HCT116 (cell line): ENCODE measurements at regions not wholly inside any gene's neighbourhood (a gene's known extent, or its start where the extent isn't known, plus 50 kb on each side); places are given as distances from the start of the nearest gene placed in this dataset.

Experiments used
- ATAC-seq: fragments of 200-7000 bp; cut with Tn5 transposase; 2 replicates; pipeline ENCODE4 v1.9.1; 2020; ENCODE audit warnings: mild to moderate bottlenecking, moderate library complexity
- BruUV-seq: library from RNA; stranded (reverse); fragments of 400-500 nt; replicated peaks from 2 replicates; lab custom pipeline; 2021; lab: Mats Ljungman, UMichigan
- CTCF ChIA-PET: fragments of 300-600 bp; sonication (Branson Sonifier 250); formaldehyde crosslinking; loops from one replicate; lab custom pipeline; 2021; ENCODE audit warnings: antibody characterized with exemption; lab: Charles Lee
- POLR2A ChIA-PET: fragments of 300-600, 350-600 bp; sonication (Branson Sonifier 250); formaldehyde crosslinking; loops from one replicate; lab custom pipeline; 2021; ENCODE audit warnings: antibody characterized with exemption; lab: Charles Lee
- RAD21 ChIA-PET, 2 experiments: fragments of 300-600 bp; sonication (Branson Sonifier 250); formaldehyde crosslinking; loops; one replicate each; lab custom pipeline; 2023; ENCODE audit warnings: low total read pairs in 2 of 2; ENCODE audit not compliant: uncharacterized antibody in 2 of 2, unreplicated experiment in 2 of 2, low non-redundant PET in 1 of 2; lab: Charles Lee
- DNase-seq: peaks from one replicate; pipeline ENCODE4 v3.0.0-alpha.2; 2010; ENCODE audit warnings: low read depth, low spot score
- H2AFZ ChIP-seq: fragments of 200-600 bp; shearing (Covaris generic), sonication (generic); 2 replicates; pipeline ENCODE4 v1.6.1; 2017; ENCODE audit warnings: low read depth, mixed run types, mixed read lengths, antibody characterized with exemption, low read length; ENCODE audit not compliant: poor library complexity, severe bottlenecking
- H3K27ac ChIP-seq: 2 replicates; pipeline ENCODE4 v1.5.1; 2012; ENCODE audit warnings: low read depth, low read length
- H3K27me3 ChIP-seq: fragments of 200-600 bp; sonication (generic); 2 replicates; pipeline ENCODE4 v1.6.1; 2016; ENCODE audit warnings: mixed run types, low read length, mixed read lengths; ENCODE audit not compliant: insufficient read depth
- H3K36me3 ChIP-seq, 2 experiments: fragments of 200-500 bp in 1 of 2; fragments of 200-600 bp in 1 of 2; sonication (Bioruptor generic) in 1 of 2; sonication (generic) in 1 of 2; 2 replicates each; pipeline versions ENCODE4 v1.5.1 to v1.6.1; 2014 to 2016; ENCODE audit warnings: low read length in 2 of 2, inconsistent platforms in 1 of 2, mixed read lengths in 1 of 2, mixed run types in 1 of 2; ENCODE audit not compliant: insufficient read depth in 2 of 2, control insufficient read depth in 1 of 2
- H3K4me1 ChIP-seq, 2 experiments: fragments of 200-600 bp in 1 of 2; sonication (generic) in 1 of 2; 2 replicates each; pipeline versions ENCODE4 v1.5.1 to v1.6.1; 2012 to 2017; ENCODE audit warnings: low read length in 2 of 2, inconsistent platforms in 1 of 2, mild to moderate bottlenecking in 1 of 2, mixed read lengths in 1 of 2, mixed run types in 1 of 2, moderate library complexity in 1 of 2; ENCODE audit not compliant: insufficient read depth in 2 of 2, control insufficient read depth in 1 of 2
- H3K4me2 ChIP-seq: fragments of 200-600 bp; sonication (generic); 2 replicates; pipeline ENCODE4 v1.6.1; 2017; ENCODE audit warnings: mixed run types, low read length, mixed read lengths
- H3K4me3 ChIP-seq, 2 experiments: fragments of 200-600 bp in 1 of 2; sonication (generic) in 1 of 2; replicated peaks in 1 of 2; 2 replicates each; pipeline ENCODE4 v1.5.1; 2011 to 2016; ENCODE audit warnings: low read length in 2 of 2, control low read depth in 1 of 2, low read depth in 1 of 2, mild to moderate bottlenecking in 1 of 2, mixed read lengths in 1 of 2, mixed run types in 1 of 2
- H3K79me2 ChIP-seq: fragments of 200-600 bp; sonication (generic); 2 replicates; pipeline ENCODE4 v1.6.1; 2017; ENCODE audit warnings: mild to moderate bottlenecking, mixed run types, low read length, moderate library complexity, mixed read lengths; ENCODE audit not compliant: insufficient read depth
- H3K9ac ChIP-seq: fragments of 200-600 bp; sonication (generic); 2 replicates; pipeline ENCODE4 v1.6.1; 2016; ENCODE audit warnings: low read length, mixed read lengths
- H3K9me2 ChIP-seq: fragments of 200-600 bp; sonication (generic), shearing (Covaris generic); 2 replicates; pipeline ENCODE4 v1.6.1; 2017; ENCODE audit warnings: mixed run types, mild to moderate bottlenecking, moderate library complexity; ENCODE audit not compliant: insufficient read depth
- H3K9me3 ChIP-seq, 2 experiments: fragments of 200-500 bp in 1 of 2; fragments of 200-600 bp in 1 of 2; sonication (Bioruptor generic) in 1 of 2; sonication (generic) in 1 of 2; 2 replicates each; pipeline ENCODE4 v1.6.1; 2014 to 2017; ENCODE audit warnings: low read length in 2 of 2, mixed read lengths in 2 of 2, inconsistent platforms in 1 of 2, low read depth in 1 of 2, mild to moderate bottlenecking in 1 of 2, mixed run types in 1 of 2, moderate library complexity in 1 of 2; ENCODE audit not compliant: control insufficient read depth in 1 of 2, insufficient read depth in 1 of 2
- H4K20me1 ChIP-seq: fragments of 200-600 bp; sonication (generic), shearing (Covaris generic); 2 replicates; pipeline ENCODE4 v1.6.1; 2017; ENCODE audit warnings: mixed run types, mild to moderate bottlenecking, moderate library complexity; ENCODE audit not compliant: insufficient read depth
- EGR1 ChIP-seq: IDR thresholded peaks from 2 replicates; pipeline ENCODE4 v1.6.1; 2012; ENCODE audit warnings: low read depth
- FOSL1 ChIP-seq: IDR thresholded peaks from 2 replicates; pipeline ENCODE4 v1.6.1; 2012; ENCODE audit warnings: low read depth
- POLR2AphosphoS5 ChIP-seq: IDR thresholded peaks from 2 replicates; pipeline ENCODE4 v1.6.1; 2011; ENCODE audit warnings: mild to moderate bottlenecking, low read depth, low read length, moderate library complexity
- RAD21 ChIP-seq: IDR thresholded peaks from 2 replicates; pipeline ENCODE4 v1.6.1; 2012; ENCODE audit warnings: low read depth, mild to moderate bottlenecking
- SIN3A ChIP-seq: IDR thresholded peaks from 2 replicates; pipeline ENCODE4 v1.6.1; 2012; ENCODE audit warnings: low read depth
- SP1 ChIP-seq: IDR thresholded peaks from 2 replicates; pipeline ENCODE4 v1.6.1; 2012; ENCODE audit warnings: low read depth
- SRF ChIP-seq: IDR thresholded peaks from 2 replicates; pipeline ENCODE4 v1.6.1; 2012; ENCODE audit warnings: low read depth
- YY1 ChIP-seq: IDR thresholded peaks from 2 replicates; pipeline ENCODE4 v1.6.1; 2011; ENCODE audit warnings: low read length, low read depth, moderate library complexity, mild to moderate bottlenecking; ENCODE audit not compliant: insufficient replicate concordance; ENCODE audit errors: extremely low read depth
- ZNF274 ChIP-seq: fragments of 200-500 bp; sonication (Bioruptor generic); IDR thresholded peaks from 2 replicates; pipeline ENCODE4 v1.6.1; 2014; ENCODE audit warnings: mild to moderate bottlenecking, low read depth, low read length, inconsistent platforms
- intact Hi-C: fragments of 100-400 bp; cut with micrococcal nuclease; formaldehyde crosslinking; loops from 2 replicates; pipeline ENCODE4 v1.10.0; 2022
- TF ChIP-seq, protein P1 (sequence below): IDR thresholded peaks from 2 replicates; pipeline ENCODE4 v1.6.1; 2012
- TF ChIP-seq, protein P2 (sequence below): IDR thresholded peaks from 2 replicates; pipeline ENCODE4 v1.6.1; 2011; ENCODE audit warnings: mild to moderate bottlenecking, low read length, moderate library complexity; ENCODE audit not compliant: insufficient replicate concordance; ENCODE audit errors: extremely low read depth

DNA sequence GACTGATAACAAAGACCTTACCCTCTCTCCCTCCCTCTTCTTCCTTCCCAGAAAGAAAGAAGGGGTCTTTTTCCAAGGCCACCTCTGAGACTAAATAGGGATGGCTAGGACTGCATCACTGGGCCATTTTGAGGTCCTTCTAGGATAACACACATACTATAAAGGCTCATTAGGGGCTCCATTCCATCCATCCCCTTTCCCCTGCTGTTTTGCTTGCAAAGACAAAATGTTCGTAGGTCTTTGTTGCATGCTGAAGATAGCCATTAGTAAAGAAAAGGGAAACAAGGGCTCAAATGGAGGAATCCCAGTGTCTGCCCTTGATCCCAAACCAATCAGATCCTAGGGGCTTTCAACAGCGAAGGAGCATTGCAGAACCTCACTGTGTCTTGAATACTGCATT is 344.3 kb downstream of the CYP26B1 start:
- no TSS peak for BruUV-seq

DNA sequence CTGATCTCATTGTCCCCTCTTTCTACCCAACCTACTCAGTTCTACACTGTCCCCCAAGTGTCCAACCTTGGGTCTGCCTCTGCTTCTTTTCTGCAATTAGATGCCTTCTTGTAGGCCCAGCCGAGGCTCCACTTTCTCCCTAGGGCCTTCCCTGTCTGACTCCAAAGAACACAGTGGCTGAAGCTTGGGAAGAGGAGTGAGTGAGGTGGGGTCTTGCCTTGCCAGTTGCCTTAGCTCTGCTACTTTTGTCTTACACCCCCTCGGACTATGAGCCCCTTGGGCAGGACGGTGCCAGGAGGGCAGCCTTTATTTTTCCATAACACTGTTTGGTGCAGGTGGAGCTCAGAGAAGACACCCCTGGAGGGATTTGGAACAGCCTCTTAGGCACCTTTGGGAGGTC is 345.1 kb downstream of the CYP26B1 start:
- Histone ChIP-seq H3K9me2 (no peaks in the 10 kb centered on the region), H3K4me1 (no peaks in the 10 kb centered on the region), H3K27ac (no peak overlapping the region), H3K4me2 (no peak overlapping the region), H3K9ac (no peak overlapping the region), H2AFZ (no peak overlapping the region), H4K20me1 (no peaks in the 10 kb centered on the region), H3K4me3 (no peak overlapping the region), H3K79me2 (no peaks in the 10 kb centered on the region), H3K36me3 (no peaks in the 10 kb centered on the region), H3K9me3 (no peaks in the 10 kb centered on the region), H3K27me3 (0 out of 2 replicates have a peak, but pooled peaks cover 5% of the 10 kb centered on the region)
- DNase-seq (no peak), ATAC-seq (no peak)
- no TSS peak for BruUV-seq
- RAD21 ChIA-PET: interaction anchor here in 1 of 2 experiments (1.8 kb wide), 1 partner anchor 348 kb away, joined by 8 read pairs; no protein-coding TSS in a partner anchor
- intact Hi-C loops: loop anchor here (1.0 to 5.0 kb wide), 4 partner anchors 120 to 777 kb away; no protein-coding TSS in a partner anchor
- CTCF ChIA-PET: interaction anchor here (1.0 to 3.0 kb wide), 3 partner anchors 18 to 1085 kb away, joined by 3 to 13 read pairs (median 3); no protein-coding TSS in a partner anchor
- TF ChIP-seq FOSL1 (no peak), ZNF274 (no peak), SIN3A (no peak), SP1 (no peak), RAD21 (no peak), SRF (no peak), YY1 (no peak)
- TF ChIP-seq, protein P1, sequence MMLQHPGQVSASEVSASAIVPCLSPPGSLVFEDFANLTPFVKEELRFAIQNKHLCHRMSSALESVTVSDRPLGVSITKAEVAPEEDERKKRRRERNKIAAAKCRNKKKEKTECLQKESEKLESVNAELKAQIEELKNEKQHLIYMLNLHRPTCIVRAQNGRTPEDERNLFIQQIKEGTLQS: no peak
- TF ChIP-seq, protein P2, sequence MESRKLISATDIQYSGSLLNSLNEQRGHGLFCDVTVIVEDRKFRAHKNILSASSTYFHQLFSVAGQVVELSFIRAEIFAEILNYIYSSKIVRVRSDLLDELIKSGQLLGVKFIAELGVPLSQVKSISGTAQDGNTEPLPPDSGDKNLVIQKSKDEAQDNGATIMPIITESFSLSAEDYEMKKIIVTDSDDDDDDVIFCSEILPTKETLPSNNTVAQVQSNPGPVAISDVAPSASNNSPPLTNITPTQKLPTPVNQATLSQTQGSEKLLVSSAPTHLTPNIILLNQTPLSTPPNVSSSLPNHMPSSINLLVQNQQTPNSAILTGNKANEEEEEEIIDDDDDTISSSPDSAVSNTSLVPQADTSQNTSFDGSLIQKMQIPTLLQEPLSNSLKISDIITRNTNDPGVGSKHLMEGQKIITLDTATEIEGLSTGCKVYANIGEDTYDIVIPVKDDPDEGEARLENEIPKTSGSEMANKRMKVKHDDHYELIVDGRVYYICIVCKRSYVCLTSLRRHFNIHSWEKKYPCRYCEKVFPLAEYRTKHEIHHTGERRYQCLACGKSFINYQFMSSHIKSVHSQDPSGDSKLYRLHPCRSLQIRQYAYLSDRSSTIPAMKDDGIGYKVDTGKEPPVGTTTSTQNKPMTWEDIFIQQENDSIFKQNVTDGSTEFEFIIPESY: no peak
- POLR2A ChIA-PET: no interaction called here

More for the DNA sequence above, 344.3 kb downstream of the CYP26B1 start:
- Histone ChIP-seq H3K79me2 (no peaks in the 10 kb centered on the region), H3K27me3 (0 out of 2 replicates have a peak, but pooled peaks cover 5% of the 10 kb centered on the region), H3K4me3 (no peak overlapping the region), H4K20me1 (no peaks in the 10 kb centered on the region), H2AFZ (no peak overlapping the region), H3K4me1 (no peaks in the 10 kb centered on the region), H3K9me2 (no peaks in the 10 kb centered on the region), H3K9ac (no peak overlapping the region), H3K4me2 (no peak overlapping the region), H3K27ac (no peak overlapping the region), H3K36me3 (no peaks in the 10 kb centered on the region), H3K9me3 (no peaks in the 10 kb centered on the region)
- RAD21 ChIA-PET: no interaction called here
- intact Hi-C loops: loop anchor here (5.0 kb wide), 1 partner anchor 119 kb away; no protein-coding TSS in a partner anchor
- DNase-seq (no peak), ATAC-seq (no peak)
- POLR2A ChIA-PET: no interaction called here
- CTCF ChIA-PET: interaction anchor here (1.1 to 3.0 kb wide), 2 partner anchors 121 to 347 kb away, joined by 3 to 13 read pairs; no protein-coding TSS in a partner anchor
- no peak for TF ChIP-seq POLR2AphosphoS5
- no peak for TF ChIP-seq ZNF274
- TF ChIP-seq, protein P1: no peak
- TF ChIP-seq EGR1: no peak
- TF ChIP-seq SIN3A: no peak
